Body of pancreas (tissue), 4 donors: ENCODE measurements at regions not wholly inside any gene's neighbourhood (a gene's known extent, or its start where the extent isn't known, plus 50 kb on each side); places are given as distances from the start of the nearest gene placed in this dataset.
A peak's percentile ranks its signal among the peaks of the same experiment; 100 is the strongest.

Source experiments
- ATAC-seq: fragments of 150-250 bp; one replicate; pipeline ENCODE4 v1.9.1; 2016
- DNase-seq, 4 donors: peaks; one replicate each; pipeline ENCODE4 v3.0.0-alpha.2; 2019
- H3K27ac ChIP-seq, 4 donors: fragments of 200-600 bp; sonication (generic); 1 replicate in 3 of 4; 2 replicates in 1 of 4; pipeline versions ENCODE4 v1.5.1 to v1.6.1; 2016 to 2019; ENCODE audit warnings: mild to moderate bottlenecking in 1 of 4, mixed read lengths in 1 of 4, moderate library complexity in 1 of 4
- H3K27me3 ChIP-seq, 2 donors: fragments of 200-600 bp; sonication (generic); one replicate each; pipeline ENCODE4 v1.6.0; 2016; ENCODE audit warnings: mild to moderate bottlenecking in 1 of 2
- H3K36me3 ChIP-seq, 2 donors: fragments of 200-600 bp; sonication (generic); replicated peaks in 1 of 2; 2 replicates each; pipeline ENCODE4 v1.5.1; 2016; ENCODE audit warnings: low read depth in 2 of 2; ENCODE audit not compliant: insufficient read depth in 1 of 2
- H3K4me1 ChIP-seq: fragments of 200-600 bp; sonication (generic); one replicate; pipeline ENCODE4 v1.6.0; 2016
- H3K4me3 ChIP-seq, 2 donors: fragments of 200-600 bp; sonication (generic); 1 replicate in 1 of 2; 2 replicates in 1 of 2; pipeline ENCODE4 v1.5.1; 2016 to 2019
- H3K9me3 ChIP-seq, 3 donors: fragments of 200-600 bp; sonication (generic); 1 replicate in 2 of 3; 2 replicates in 1 of 3; pipeline ENCODE4 v1.5.1; 2016
- POLR2A ChIP-seq, 3 donors: fragments of 450-650 bp; IDR thresholded peaks; one replicate each; pipeline ENCODE4 v1.6.1; 2016; ENCODE audit warnings: antibody characterized with exemption in 3 of 3, mild to moderate bottlenecking in 2 of 3
- WGBS, 2 donors: methylation state at CpG; one replicate each; pipeline ENCODE4 v1.1.5; 2017; 5-methylcytosine and 5-hydroxymethylcytosine counted together
- intact Hi-C: fragments of 100-400 bp; cut with DNase I; formaldehyde crosslinking; loops from one replicate; pipeline ENCODE4 v1.15.1; 2023
- TF ChIP-seq, protein P1 (sequence below), 7 experiments: fragments of 450-650 bp in 4 of 7; fragments of 200-600 bp in 3 of 7; sonication (generic) in 3 of 7; IDR thresholded peaks; one replicate each; pipeline ENCODE4 v1.5.1; 2016 to 2019; ENCODE audit warnings: antibody characterized with exemption in 7 of 7

GRCh38 chr10:45550903-45551786 is 121.4 kb downstream of the ZFAND4 start:
- intact Hi-C loops, result no loop called here
- WGBS, 2 donors, result 48 to 52% methylated on average over 3 of the region's 3 CpGs
- no peak for ATAC-seq

DNA sequence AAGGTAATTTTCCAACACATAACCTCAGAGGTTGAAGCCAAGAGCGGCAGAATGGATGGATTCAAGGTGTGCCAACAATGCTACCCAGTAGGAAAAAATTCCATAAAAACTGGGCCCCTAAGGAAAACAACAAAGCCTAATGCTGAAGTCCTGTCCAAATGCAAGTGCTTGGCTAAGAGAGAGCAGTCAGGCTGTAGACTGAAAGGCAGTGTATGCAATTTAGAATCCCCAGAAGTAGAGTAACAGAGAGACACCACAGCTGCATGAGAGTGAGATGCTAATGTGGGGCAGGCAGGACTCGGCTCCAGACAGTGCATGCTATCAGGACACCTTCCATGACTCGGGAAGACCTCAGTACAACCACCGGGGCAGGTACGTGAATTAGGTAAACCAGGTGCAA is 124.5 kb downstream of the ZFAND4 start:
- WGBS, 2 donors, result 44 to 46% methylated on average over 5 of the region's 5 CpGs
- no peak overlapping the region for H3K4me3 ChIP-seq
- H3K36me3 ChIP-seq, result no peaks in the 10 kb centered on the region
- peak; percentile 42 for ATAC-seq
- no peak for TF ChIP-seq POLR2A (IDR thresholded peaks at IDR 0.05)
- TF ChIP-seq, protein P1, sequence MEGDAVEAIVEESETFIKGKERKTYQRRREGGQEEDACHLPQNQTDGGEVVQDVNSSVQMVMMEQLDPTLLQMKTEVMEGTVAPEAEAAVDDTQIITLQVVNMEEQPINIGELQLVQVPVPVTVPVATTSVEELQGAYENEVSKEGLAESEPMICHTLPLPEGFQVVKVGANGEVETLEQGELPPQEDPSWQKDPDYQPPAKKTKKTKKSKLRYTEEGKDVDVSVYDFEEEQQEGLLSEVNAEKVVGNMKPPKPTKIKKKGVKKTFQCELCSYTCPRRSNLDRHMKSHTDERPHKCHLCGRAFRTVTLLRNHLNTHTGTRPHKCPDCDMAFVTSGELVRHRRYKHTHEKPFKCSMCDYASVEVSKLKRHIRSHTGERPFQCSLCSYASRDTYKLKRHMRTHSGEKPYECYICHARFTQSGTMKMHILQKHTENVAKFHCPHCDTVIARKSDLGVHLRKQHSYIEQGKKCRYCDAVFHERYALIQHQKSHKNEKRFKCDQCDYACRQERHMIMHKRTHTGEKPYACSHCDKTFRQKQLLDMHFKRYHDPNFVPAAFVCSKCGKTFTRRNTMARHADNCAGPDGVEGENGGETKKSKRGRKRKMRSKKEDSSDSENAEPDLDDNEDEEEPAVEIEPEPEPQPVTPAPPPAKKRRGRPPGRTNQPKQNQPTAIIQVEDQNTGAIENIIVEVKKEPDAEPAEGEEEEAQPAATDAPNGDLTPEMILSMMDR (IDR thresholded peaks at IDR 0.05), result no peak
- peak overlapping the region; percentile 6 to 67 (median 40) for H3K27ac ChIP-seq
- intact Hi-C loops, result no loop called here
- no peaks in the 10 kb centered on the region for H3K27me3 ChIP-seq
- peaks cover 44% of the 10 kb centered on the region for H3K4me1 ChIP-seq
- no peaks in the 10 kb centered on the region for H3K9me3 ChIP-seq
- no peak for DNase-seq

More at GRCh38 chr10:45550903-45551786, 121.4 kb downstream of the ZFAND4 start:
- TF ChIP-seq POLR2A (IDR thresholded peaks at IDR 0.05), result no peak
- TF ChIP-seq, protein P1 (IDR thresholded peaks at IDR 0.05), result no peak
- DNase-seq, result no peak
- H3K27ac ChIP-seq, result no peak overlapping the region
- peaks cover 28% of the 10 kb centered on the region for H3K4me1 ChIP-seq
- no peak overlapping the region for H3K4me3 ChIP-seq
- H3K36me3 ChIP-seq, result no peaks in the 10 kb centered on the region
- H3K9me3 ChIP-seq, result no peaks in the 10 kb centered on the region
- no peaks in the 10 kb centered on the region for H3K27me3 ChIP-seq

- Histone ChIP-seq H3K27me3 (no peaks in the 10 kb centered on the region), H3K9me3 (no peaks in the 10 kb centered on the region), H3K4me3 (no peak overlapping the region), H3K4me1 (peaks cover 44% of the 10 kb centered on the region), H3K27ac (peak overlapping the region in 3 of 4 donors; percentile 15 to 67 (median 18)), H3K36me3 (no peaks in the 10 kb centered on the region)
- WGBS, 2 donors, result 22 to 43% methylated on average over 2 of the region's 2 CpGs
- peak; percentile 66 for ATAC-seq
- no peak for TF ChIP-seq POLR2A (IDR thresholded peaks at IDR 0.05)
- TF ChIP-seq, protein P1 (IDR thresholded peaks at IDR 0.05), result no peak
- peak in 2 of 4 donors; percentile 36 to 39 for DNase-seq
- intact Hi-C loops, result no loop called here
Measured at GRCh38 chr10:45547207-45547606, 125.4 kb downstream of the ZFAND4 start.

GRCh38 chr10:45545150-45545549 is 127.4 kb downstream of the ZFAND4 start:
- DNase-seq (no peak), ATAC-seq (no peak)
- 71 to 90% methylated on average over 1 of the region's 1 CpG for WGBS, 2 donors
- Histone ChIP-seq H3K4me3 (no peak overlapping the region), H3K27me3 (no peaks in the 10 kb centered on the region), H3K4me1 (peaks cover 37% of the 10 kb centered on the region), H3K27ac (peak overlapping the region in 1 of 4 donors; percentile 8), H3K9me3 (no peaks in the 10 kb centered on the region), H3K36me3 (no peaks in the 10 kb centered on the region)
- intact Hi-C loops, result no loop called here
- no peak for TF ChIP-seq POLR2A (IDR thresholded peaks at IDR 0.05)
- TF ChIP-seq, protein P1 (IDR thresholded peaks at IDR 0.05), result no peak
